ENCODE measurements at regions not wholly inside any gene's neighbourhood (a gene's known extent, or its start where the extent isn't known, plus 50 kb on each side); places are given as distances from the start of the nearest gene placed in this dataset.

DNA sequence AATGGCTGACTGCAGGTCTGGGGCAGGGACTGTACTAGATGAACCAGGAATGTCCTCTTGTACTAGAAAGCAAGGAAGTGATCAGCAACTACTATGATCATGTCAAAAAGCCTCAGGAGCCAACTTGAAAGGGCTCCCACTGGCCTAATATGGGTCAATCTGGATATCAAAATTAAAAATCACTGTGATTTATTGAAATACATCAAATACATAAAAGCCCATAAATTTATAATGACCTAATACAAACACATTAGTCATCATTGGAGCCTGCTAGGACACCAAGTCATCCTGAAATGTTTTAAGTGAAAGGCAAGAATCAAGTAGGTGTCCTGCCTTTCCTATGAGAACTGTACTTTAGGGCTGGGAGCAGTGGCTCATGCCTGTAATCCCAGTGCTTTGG, 70.5 kb upstream of the KLHL13 start:
- Histone ChIP-seq H3K4me1 (ENCODE audit: control insufficient read depth in 2 of 2, insufficient read depth in 2 of 2, low read length in 2 of 2) (no peaks in the 10 kb centered on the region), H3K9ac (ENCODE audit: low read depth in 1 of 2, low read length in 2 of 2) (no peak overlapping the region), H3K9me3 (ENCODE audit: control insufficient read depth in 2 of 2, low read length in 2 of 2) (no peaks in the 10 kb centered on the region), H3K36me3 (ENCODE audit: control insufficient read depth in 2 of 2, insufficient read depth in 2 of 2, low read length in 2 of 2) (no peaks in the 10 kb centered on the region), H3K27me3 (ENCODE audit: control insufficient read depth in 2 of 2, insufficient read depth in 2 of 2, low read length in 2 of 2) (no peaks in the 10 kb centered on the region), H3K27ac (ENCODE audit: low read depth in 2 of 2, low read length in 2 of 2) (no peak overlapping the region), H3K4me3 (ENCODE audit: low read length in 2 of 2) (no peak overlapping the region)

DNA sequence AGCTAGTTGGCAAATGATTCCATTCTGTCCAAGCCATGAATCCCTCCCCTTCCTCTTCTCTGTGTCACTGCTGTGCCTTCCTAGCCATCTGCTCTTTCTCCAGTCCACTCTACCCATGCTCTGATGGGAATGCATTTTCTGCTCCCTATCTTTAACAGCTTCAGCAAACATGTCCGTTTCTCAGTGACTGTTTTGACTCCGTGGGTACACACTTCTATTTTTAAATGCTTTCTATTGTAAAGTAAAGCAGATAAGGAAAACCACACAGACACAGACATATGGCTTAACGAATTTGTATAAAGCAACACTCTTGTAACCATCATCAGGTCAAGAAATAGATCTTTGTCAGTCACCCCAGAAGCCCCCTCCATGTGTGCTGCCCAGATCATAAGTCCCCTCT, 72.4 kb upstream of the KLHL13 start:
- H3K27me3 ChIP-seq (ENCODE audit: control insufficient read depth in 2 of 2, insufficient read depth in 2 of 2, low read length in 2 of 2): no peaks in the 10 kb centered on the region
- no peak overlapping the region for H3K27ac ChIP-seq (ENCODE audit: low read depth in 2 of 2, low read length in 2 of 2)
- no peaks in the 10 kb centered on the region for H3K4me1 ChIP-seq (ENCODE audit: control insufficient read depth in 2 of 2, insufficient read depth in 2 of 2, low read length in 2 of 2)
- H3K4me3 ChIP-seq (ENCODE audit: low read length in 2 of 2): no peak overlapping the region
- no peak overlapping the region for H3K9ac ChIP-seq (ENCODE audit: low read depth in 1 of 2, low read length in 2 of 2)
- no peaks in the 10 kb centered on the region for H3K36me3 ChIP-seq (ENCODE audit: control insufficient read depth in 2 of 2, insufficient read depth in 2 of 2, low read length in 2 of 2)
- H3K9me3 ChIP-seq (ENCODE audit: control insufficient read depth in 2 of 2, low read length in 2 of 2): no peaks in the 10 kb centered on the region

DNA sequence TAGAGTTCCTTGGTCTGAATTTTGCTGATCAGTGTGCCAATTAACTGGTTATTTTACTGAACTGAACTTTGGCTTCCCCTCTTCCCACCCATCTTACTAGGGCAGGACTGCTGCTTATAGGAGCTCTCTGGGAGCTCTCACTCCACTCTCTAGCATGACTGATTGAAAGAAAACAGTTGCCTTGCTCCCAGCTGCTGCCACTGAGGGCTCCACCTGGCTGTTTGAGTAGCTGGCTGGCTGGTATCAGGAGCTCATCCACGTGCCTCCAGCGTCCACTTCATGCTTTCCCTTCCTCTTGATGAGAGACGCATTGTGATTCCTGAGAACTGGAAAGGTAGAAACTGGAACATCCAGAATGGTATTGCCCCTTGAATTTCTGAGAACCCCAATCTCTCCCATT, 73.0 kb upstream of the KLHL13 start:
- Histone ChIP-seq H3K9me3 (ENCODE audit: control insufficient read depth in 2 of 2, low read length in 2 of 2) (no peaks in the 10 kb centered on the region), H3K27ac (ENCODE audit: low read depth in 2 of 2, low read length in 2 of 2) (no peak overlapping the region)

DNA sequence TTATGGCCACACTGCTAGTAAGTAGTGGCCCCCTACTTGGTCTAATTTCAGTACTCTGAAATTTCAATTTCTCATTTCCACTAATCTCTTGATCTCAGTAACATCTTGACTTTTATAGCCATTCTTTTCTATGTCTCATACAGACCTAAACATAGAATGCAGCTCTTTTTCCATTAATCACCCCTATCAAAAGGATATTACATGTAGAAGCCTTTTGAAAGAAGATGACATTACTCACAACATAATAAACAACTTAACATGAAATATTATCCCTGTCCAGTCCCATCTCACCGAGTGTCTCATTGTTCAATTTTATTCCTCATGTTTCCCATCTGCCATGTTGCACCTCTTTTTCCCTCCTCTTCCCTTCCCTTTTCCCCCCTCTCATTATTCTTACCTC, 81.1 kb upstream of the KLHL13 start:
- Histone ChIP-seq H3K27me3 (ENCODE audit: control insufficient read depth in 2 of 2, insufficient read depth in 2 of 2, low read length in 2 of 2) (no peaks in the 10 kb centered on the region), H3K9ac (ENCODE audit: low read depth in 1 of 2, low read length in 2 of 2) (no peak overlapping the region), H3K27ac (ENCODE audit: low read depth in 2 of 2, low read length in 2 of 2) (no peak overlapping the region), H3K4me3 (ENCODE audit: low read length in 2 of 2) (no peak overlapping the region), H3K4me1 (ENCODE audit: control insufficient read depth in 2 of 2, insufficient read depth in 2 of 2, low read length in 2 of 2) (no peaks in the 10 kb centered on the region), H3K9me3 (ENCODE audit: control insufficient read depth in 2 of 2, low read length in 2 of 2) (no peaks in the 10 kb centered on the region), H3K36me3 (ENCODE audit: control insufficient read depth in 2 of 2, insufficient read depth in 2 of 2, low read length in 2 of 2) (no peaks in the 10 kb centered on the region)

More for the DNA sequence above, 73.0 kb upstream of the KLHL13 start:
- no peaks in the 10 kb centered on the region for H3K27me3 ChIP-seq (ENCODE audit: control insufficient read depth in 2 of 2, insufficient read depth in 2 of 2, low read length in 2 of 2)
- H3K4me3 ChIP-seq (ENCODE audit: low read length in 2 of 2): no peak overlapping the region
- no peaks in the 10 kb centered on the region for H3K4me1 ChIP-seq (ENCODE audit: control insufficient read depth in 2 of 2, insufficient read depth in 2 of 2, low read length in 2 of 2)
- no peak overlapping the region for H3K9ac ChIP-seq (ENCODE audit: low read depth in 1 of 2, low read length in 2 of 2)
- no peaks in the 10 kb centered on the region for H3K36me3 ChIP-seq (ENCODE audit: control insufficient read depth in 2 of 2, insufficient read depth in 2 of 2, low read length in 2 of 2)

DNA sequence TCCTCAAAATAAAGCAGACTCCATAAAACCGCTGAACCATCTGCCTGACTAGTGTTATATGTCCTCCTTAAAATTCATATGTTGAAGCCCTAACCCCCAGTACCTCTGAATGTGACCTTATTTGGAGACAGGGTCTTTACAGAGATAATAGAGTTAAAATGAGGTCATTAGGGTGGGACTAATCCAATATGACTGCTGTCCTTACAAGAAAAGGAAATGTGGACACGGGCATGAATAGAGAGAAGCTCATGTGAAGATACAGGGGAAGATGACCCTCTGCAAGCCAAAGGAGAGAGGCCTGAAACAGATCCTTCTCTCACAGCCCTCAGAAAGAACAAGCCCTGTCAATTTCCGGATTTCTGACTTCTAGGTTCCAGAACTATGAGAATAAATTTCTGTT, 82.0 kb upstream of the KLHL13 start:
- H3K9me3 ChIP-seq (ENCODE audit: control insufficient read depth in 2 of 2, low read length in 2 of 2): no peaks in the 10 kb centered on the region
- H3K27ac ChIP-seq (ENCODE audit: low read depth in 2 of 2, low read length in 2 of 2): no peak overlapping the region
- H3K4me3 ChIP-seq (ENCODE audit: low read length in 2 of 2): no peak overlapping the region
- H3K9ac ChIP-seq (ENCODE audit: low read depth in 1 of 2, low read length in 2 of 2): no peak overlapping the region
- no peaks in the 10 kb centered on the region for H3K4me1 ChIP-seq (ENCODE audit: control insufficient read depth in 2 of 2, insufficient read depth in 2 of 2, low read length in 2 of 2)
- no peaks in the 10 kb centered on the region for H3K36me3 ChIP-seq (ENCODE audit: control insufficient read depth in 2 of 2, insufficient read depth in 2 of 2, low read length in 2 of 2)
- H3K27me3 ChIP-seq (ENCODE audit: control insufficient read depth in 2 of 2, insufficient read depth in 2 of 2, low read length in 2 of 2): no peaks in the 10 kb centered on the region

DNA sequence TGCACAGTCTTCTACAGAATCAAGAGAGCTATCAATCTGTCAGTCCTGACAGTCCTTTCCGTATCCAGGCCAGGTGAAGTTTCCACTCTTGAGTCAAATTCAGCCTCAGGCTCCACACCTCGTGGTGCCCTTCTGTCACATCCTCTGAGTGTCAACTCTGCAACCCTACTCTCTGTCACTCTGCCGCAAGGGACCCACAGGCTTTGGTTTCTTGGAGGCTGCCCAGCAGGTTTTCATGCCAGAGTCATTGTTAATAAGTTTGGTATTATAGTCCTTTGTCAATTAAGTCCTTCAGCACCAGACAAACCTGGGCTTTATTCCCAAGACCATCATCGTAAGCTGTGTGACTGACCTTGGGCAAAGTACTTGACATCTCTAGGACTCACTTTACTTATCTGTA, 83.4 kb upstream of the KLHL13 start:
- Histone ChIP-seq H3K27me3 (ENCODE audit: control insufficient read depth in 2 of 2, insufficient read depth in 2 of 2, low read length in 2 of 2) (no peaks in the 10 kb centered on the region), H3K9ac (ENCODE audit: low read depth in 1 of 2, low read length in 2 of 2) (no peak overlapping the region), H3K9me3 (ENCODE audit: control insufficient read depth in 2 of 2, low read length in 2 of 2) (no peaks in the 10 kb centered on the region), H3K27ac (ENCODE audit: low read depth in 2 of 2, low read length in 2 of 2) (no peak overlapping the region), H3K36me3 (ENCODE audit: control insufficient read depth in 2 of 2, insufficient read depth in 2 of 2, low read length in 2 of 2) (no peaks in the 10 kb centered on the region), H3K4me1 (ENCODE audit: control insufficient read depth in 2 of 2, insufficient read depth in 2 of 2, low read length in 2 of 2) (no peaks in the 10 kb centered on the region), H3K4me3 (ENCODE audit: low read length in 2 of 2) (no peak overlapping the region)

DNA sequence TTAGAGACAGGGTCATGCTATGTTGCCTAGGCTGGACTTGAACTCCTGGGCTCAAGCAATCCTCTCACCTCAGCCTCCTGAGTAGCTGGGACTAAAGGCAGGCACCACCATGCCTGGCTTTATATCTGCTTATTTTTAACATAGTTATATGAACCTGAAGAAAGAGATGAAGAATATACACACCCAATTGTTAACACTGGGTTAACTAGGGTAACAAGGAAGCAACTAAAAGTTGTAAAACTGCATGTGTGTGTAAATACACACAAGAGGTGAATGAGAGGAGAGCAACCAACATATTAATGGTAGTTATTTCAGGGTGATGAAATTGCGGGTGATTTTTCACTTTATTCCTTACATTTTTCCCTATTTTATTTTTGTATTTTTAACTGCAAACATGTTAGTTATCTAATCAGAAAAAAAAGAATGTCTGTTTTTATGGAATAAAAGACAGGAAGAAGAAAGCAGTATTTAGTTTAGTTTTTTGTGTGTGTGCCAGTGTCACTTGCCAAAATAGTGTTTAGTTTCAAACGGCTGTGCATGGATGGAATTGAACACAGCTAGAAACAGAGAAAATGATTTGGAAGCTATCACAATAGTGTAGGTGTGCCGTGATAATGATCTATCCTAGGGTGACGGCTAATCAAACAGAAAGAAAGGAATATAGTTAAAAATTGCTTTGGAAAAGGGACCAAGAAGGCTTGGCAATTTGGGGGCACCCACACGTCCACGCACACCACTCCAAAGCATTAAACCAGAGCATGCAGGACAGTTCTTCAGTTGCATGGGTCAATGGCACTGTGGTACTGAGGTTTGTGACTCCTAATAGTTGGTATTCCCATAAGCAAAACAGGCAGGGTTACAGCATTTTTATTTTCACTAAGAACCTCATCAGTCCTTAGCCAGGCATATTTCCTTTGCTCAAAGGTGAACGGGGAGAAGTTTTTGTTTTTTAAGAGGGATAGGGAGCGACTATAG, 89.1 kb upstream of the KLHL13 start:
- Histone ChIP-seq H3K9me3 (ENCODE audit: control insufficient read depth in 2 of 2, low read length in 2 of 2) (no peaks in the 10 kb centered on the region), H3K9ac (ENCODE audit: low read depth in 1 of 2, low read length in 2 of 2) (no peak overlapping the region), H3K4me3 (ENCODE audit: low read length in 2 of 2) (no peak overlapping the region), H3K27me3 (ENCODE audit: control insufficient read depth in 2 of 2, insufficient read depth in 2 of 2, low read length in 2 of 2) (no peaks in the 10 kb centered on the region), H3K27ac (ENCODE audit: low read depth in 2 of 2, low read length in 2 of 2) (no peak overlapping the region), H3K4me1 (ENCODE audit: control insufficient read depth in 2 of 2, insufficient read depth in 2 of 2, low read length in 2 of 2) (peaks cover 0 to 17% of the 10 kb centered on the region in 2 donors), H3K36me3 (ENCODE audit: control insufficient read depth in 2 of 2, insufficient read depth in 2 of 2, low read length in 2 of 2) (no peaks in the 10 kb centered on the region)

DNA sequence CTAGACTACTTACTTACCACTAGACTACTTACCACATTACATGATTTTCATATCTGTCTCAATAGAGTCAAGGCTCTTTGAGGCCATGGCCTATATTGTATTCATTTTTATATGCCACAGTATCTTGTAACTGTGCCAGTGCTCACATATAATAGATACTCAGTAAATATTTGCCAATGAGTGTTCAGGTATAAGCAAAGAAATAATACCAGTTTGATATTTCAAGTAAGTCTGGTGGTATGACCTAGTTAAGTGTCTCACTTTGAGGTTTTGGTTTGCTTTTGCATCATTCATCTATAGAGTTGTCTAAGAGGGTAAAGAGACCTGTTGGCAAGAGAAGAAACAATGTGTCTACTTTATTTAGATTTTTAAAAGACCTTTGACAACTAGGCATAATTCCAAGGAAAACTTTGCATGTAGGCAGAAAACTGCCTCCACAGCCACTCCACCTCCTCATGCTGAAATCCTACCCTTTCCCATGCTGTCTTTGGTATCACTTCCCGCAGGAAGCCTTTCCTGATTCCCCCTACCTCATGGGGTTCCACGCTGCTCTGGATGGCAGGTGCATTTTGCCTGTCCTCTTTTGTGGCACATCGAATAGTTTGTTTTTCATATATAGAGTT, 91.3 kb upstream of the KLHL13 start:
- Histone ChIP-seq H3K9ac (ENCODE audit: low read depth in 1 of 2, low read length in 2 of 2) (no peak overlapping the region), H3K9me3 (ENCODE audit: control insufficient read depth in 2 of 2, low read length in 2 of 2) (no peaks in the 10 kb centered on the region), H3K4me3 (ENCODE audit: low read length in 2 of 2) (no peak overlapping the region), H3K27me3 (ENCODE audit: control insufficient read depth in 2 of 2, insufficient read depth in 2 of 2, low read length in 2 of 2) (no peaks in the 10 kb centered on the region), H3K27ac (ENCODE audit: low read depth in 2 of 2, low read length in 2 of 2) (peak overlapping the region; percentile 51 to 63), H3K36me3 (ENCODE audit: control insufficient read depth in 2 of 2, insufficient read depth in 2 of 2, low read length in 2 of 2) (no peaks in the 10 kb centered on the region), H3K4me1 (ENCODE audit: control insufficient read depth in 2 of 2, insufficient read depth in 2 of 2, low read length in 2 of 2) (peaks cover under 1 to 17% of the 10 kb centered on the region in 2 donors)

DNA sequence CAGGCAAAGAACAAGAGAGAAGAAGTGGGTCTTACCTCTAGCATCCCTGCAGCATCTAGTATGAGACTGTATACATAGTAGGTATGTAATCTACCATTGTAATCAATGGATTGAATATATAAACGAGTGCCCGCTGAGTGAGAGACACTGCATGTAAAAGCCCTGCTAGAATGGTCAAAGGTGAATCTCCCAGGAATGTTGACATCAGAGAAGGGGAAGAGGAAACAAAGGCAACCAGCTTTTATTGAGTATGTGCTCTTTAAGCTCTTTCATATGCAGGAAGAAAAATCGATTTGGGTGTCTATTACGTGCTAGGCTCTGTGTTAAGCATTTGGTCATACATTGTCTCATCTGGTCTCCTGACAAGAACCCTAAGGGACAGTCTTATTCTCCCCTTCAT, 91.9 kb upstream of the KLHL13 start:
- Histone ChIP-seq H3K4me3 (ENCODE audit: low read length in 2 of 2) (no peak overlapping the region), H3K36me3 (ENCODE audit: control insufficient read depth in 2 of 2, insufficient read depth in 2 of 2, low read length in 2 of 2) (no peaks in the 10 kb centered on the region), H3K27ac (ENCODE audit: low read depth in 2 of 2, low read length in 2 of 2) (peak overlapping the region; percentile 50 to 63), H3K27me3 (ENCODE audit: control insufficient read depth in 2 of 2, insufficient read depth in 2 of 2, low read length in 2 of 2) (no peaks in the 10 kb centered on the region), H3K9me3 (ENCODE audit: control insufficient read depth in 2 of 2, low read length in 2 of 2) (no peaks in the 10 kb centered on the region), H3K9ac (ENCODE audit: low read depth in 1 of 2, low read length in 2 of 2) (no peak overlapping the region), H3K4me1 (ENCODE audit: control insufficient read depth in 2 of 2, insufficient read depth in 2 of 2, low read length in 2 of 2) (peaks cover 3 to 17% of the 10 kb centered on the region in 2 donors)
